Renal cortex interstitium (tissue), 11 donors: ENCODE measurements at regions not wholly inside any gene's neighbourhood (a gene's known extent, or its start where the extent isn't known, plus 50 kb on each side); places are given as distances from the start of the nearest gene placed in this dataset.
"Not testable (repeated sequence)": the region's sequence is repeated elsewhere in the genome, so short reads cannot be mapped to it uniquely, and the experiment has no call there.

Experiments used
- DNase-seq, 11 donors: peaks; one replicate each; pipeline ENCODE4 v3.0.0-alpha.2; 2013; ENCODE audit warnings: low read depth in 9 of 11, low spot score in 4 of 11; ENCODE audit errors: extremely low read depth in 1 of 11

- DNase-seq, result not testable (repeated sequence)
These were observed 76.1 kb upstream of the ZNF217 start for GRCh38 chr20:53669517-53670313.

DNA sequence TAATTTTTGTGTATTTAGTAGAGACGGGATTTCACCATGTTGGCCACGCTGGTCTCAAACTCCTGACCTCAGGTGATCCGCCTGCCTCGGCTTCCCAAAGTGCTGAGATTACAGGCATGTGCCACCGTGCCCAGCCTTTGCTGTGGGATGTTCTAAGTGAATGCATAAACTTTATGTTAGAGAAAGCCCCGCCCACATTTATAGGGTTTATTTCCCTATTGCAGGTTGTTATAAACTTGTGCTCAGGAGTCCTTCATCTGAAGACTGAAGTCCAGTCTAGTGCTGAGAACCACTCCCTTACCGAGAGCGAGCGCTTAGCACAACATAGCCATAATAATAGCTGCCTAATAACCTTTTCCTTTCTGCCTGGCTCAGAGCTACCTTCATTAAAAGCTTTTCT is 75.4 kb upstream of the ZNF217 start:
- no peak for DNase-seq

GRCh38 chr20:53666144-53666543 is 72.5 kb upstream of the ZNF217 start:
- DNase-seq, result no peak

DNA sequence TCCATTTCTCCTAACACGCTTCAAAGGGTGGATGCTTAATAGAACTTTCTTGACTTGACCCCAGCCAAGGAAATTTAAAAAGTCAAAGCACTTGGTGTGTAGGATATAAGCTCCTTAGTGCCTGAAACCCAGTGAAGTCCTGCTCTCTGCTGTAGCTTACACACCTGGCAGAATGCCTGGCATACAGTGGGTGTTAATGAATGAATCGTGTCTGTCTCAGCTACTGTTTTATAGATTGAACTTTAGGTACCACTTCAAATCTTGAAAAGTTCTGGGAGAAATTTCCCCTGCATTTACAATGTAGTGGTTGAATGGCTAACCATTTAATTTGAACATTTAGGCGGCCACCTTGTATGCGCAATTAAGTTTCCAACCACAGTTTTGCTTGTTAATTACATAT is 70.5 kb upstream of the ZNF217 start:
- DNase-seq, result no peak

DNA sequence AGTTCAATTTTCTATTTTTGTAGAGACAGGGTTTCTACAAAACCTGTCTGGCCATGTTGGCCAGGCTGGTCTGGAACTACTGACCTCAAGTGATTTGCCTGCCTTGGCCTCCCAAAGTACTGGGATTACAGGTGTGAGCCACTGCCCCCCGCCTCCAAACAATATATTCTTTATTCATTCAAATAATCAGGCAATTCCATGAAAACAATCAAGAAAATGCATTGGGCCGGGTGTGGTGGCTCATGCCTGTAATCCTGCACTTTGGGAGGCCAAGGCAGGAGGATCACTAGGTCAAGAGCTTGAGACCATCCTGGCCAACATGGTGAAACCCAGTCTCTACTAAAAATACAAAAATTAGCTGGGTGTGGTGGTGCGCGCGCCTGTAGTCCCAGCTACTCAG is 69.9 kb upstream of the ZNF217 start:
- DNase-seq, result not testable (repeated sequence)

DNA sequence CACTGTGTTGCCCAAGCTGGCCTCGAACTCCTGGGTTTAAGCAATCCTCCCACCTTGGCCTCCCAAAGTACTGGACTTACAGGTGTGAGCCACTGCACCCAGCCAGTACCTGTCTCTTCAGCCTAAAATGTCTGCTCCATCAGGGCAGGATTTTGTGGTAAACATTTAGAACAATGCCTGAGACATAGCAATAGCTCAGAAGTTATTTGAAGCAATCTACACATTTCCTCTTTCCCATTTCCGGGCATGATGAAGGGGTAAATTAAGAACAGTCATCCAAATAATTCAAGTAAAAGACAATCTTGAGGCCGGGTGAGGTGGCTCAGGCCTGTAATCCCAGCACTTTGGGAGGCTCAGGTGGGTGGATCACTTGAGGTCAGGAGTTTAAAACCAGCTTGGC is 69.0 kb upstream of the ZNF217 start:
- no peak for DNase-seq

DNA sequence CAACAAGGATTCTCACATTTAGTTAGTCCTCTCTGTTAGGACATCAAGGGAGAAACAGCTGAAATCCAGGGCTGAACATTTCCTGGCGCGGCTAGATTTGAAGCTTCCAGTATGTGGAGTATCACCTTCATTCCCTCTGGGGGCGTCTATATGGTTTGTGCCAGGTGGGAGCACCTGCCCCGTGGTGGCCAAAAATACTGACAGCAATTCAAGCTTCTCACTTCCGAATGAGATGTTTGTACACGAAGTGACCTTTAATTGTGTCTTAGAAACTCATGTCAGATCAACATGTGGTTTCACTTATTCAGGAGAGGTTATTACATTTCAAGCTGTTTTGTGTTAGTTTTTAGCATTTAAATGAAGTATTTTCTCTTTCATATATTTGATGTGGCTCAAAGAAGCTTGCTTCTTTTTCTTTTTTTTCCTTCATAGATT is 67.3 kb upstream of the ZNF217 start:
- no peak for DNase-seq

GRCh38 chr20:53660078-53660909 is 66.7 kb upstream of the ZNF217 start:
- DNase-seq, result no peak

GRCh38 chr20:53658973-53659372 is 65.3 kb upstream of the ZNF217 start:
- DNase-seq, result no peak

DNA sequence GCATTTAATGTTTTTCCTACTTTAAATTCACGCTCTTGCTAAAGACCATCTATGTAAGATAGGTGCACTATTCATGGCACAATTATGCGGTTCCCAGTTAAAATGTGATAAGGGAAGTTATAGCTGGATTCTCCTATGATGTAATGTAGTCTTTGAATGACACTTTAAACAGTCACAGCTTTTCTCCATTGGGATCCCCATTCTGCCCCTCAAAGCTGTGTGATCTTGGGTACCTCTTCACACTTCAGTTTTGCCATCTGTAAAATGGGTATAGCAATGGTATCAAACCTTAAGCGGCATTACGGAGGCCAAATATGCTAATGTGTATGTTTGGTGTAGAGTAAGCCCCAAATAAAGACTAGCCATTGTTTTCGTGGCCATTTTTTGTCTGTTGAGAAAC is 64.7 kb upstream of the ZNF217 start:
- no peak for DNase-seq

GRCh38 chr20:53657732-53658131 is 64.1 kb upstream of the ZNF217 start:
- DNase-seq, result no peak

DNA sequence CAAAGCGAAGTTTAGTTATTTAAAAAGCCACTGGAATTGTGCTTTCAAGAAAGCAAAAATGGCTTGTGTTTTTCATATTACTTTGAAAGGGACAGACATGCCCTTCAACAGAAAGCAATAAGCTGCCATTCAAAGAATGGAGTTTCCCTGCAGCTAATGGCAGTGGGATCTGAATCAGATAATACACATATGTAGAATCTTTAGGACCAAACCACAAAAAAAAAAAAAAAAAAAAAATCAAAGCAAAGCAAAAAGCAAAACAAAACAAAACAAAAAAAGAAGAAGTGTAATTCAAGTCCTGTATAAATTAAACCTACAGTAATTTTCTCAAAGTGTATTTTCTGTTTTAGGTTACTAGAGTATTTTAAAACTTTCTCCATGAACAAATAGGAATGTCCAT is 63.6 kb upstream of the ZNF217 start:
- no peak for DNase-seq

GRCh38 chr20:53656293-53657202 is 62.9 kb upstream of the ZNF217 start:
- no peak for DNase-seq

- DNase-seq, result no peak
These were observed 62.1 kb upstream of the ZNF217 start for GRCh38 chr20:53655625-53656292.

GRCh38 chr20:53654932-53655624 is 61.4 kb upstream of the ZNF217 start:
- no peak for DNase-seq

DNA sequence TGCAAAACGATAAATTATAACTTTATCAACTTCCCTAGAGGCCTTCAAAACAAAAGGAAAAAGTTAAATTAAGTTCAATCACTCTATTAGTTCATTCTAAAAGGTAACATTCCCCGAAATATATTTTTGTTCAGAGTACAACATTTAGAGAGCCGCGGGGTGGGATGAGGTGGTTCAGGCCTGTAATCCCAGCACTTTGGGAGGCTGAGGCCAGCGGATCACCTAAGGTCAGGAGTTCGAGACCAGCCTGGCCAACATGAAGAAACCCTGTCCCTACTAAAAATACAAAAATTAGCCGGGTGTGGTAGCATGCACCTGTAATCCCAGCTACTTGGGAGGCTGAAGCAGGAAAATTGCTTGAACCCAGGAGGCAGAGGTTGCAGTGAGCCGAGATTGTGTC is 60.9 kb upstream of the ZNF217 start:
- DNase-seq, result not testable (repeated sequence)

DNA sequence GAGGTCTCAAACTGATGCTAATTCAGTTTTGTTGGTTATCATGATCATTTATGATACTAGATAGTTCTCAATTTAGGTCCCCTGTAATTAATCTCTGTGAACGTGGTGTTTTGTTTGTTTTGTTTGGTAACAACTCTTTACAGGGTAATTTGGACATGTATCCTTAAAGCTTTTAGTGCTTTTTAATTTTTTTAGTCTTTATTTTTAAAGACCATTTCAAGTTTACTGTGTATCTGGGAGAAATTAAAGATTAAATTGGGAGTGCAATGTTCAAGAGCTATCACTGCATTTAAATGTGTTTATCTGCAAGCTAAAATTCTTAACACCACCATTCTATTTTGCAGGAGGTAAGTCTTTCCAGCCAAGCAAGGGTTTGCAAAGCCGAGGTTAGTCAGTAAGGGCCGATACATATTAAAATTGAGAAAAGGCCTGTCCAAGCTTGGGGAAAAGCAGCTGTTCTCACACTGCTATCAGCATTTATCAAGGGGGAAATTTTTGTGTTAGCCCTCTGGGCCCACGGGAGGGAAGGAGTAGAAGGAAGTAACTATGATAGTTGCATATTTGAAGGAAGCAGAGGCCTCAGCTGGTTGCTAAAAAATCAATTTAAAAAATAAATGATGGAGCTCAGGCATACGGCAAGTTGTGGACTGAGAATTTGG is 59.3 kb upstream of the ZNF217 start:
- no peak for DNase-seq
